ENCODE measurements at regions not wholly inside any gene's neighbourhood (a gene's known extent, or its start where the extent isn't known, plus 50 kb on each side); places are given as distances from the start of the nearest gene placed in this dataset.
"Not testable (repeated sequence)": the region's sequence is repeated elsewhere in the genome, so short reads cannot be mapped to it uniquely, and the experiment has no call there.

DNA sequence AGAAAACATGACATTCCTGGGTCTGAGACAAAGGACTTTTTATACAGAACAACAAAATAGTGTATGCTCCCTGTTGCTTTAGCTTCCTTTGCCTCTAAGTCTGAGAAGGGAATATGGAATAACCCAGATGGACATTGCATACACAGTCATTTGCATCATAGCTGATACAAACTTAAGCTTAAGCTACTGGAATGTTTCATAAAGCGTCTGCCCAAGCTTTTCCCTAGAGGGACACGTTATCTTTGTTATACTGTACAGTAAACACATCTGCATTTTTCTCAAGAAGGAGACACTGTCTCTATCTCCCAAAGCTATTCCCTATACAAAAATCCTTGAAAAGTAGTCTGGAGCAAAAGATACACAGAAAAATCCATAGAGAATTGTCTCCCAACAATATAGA lies 775.0 kb downstream of the DIPK2A start:
- intact Hi-C loops (cut with DNase I): no loop called here
- no peak for ATAC-seq

DNA sequence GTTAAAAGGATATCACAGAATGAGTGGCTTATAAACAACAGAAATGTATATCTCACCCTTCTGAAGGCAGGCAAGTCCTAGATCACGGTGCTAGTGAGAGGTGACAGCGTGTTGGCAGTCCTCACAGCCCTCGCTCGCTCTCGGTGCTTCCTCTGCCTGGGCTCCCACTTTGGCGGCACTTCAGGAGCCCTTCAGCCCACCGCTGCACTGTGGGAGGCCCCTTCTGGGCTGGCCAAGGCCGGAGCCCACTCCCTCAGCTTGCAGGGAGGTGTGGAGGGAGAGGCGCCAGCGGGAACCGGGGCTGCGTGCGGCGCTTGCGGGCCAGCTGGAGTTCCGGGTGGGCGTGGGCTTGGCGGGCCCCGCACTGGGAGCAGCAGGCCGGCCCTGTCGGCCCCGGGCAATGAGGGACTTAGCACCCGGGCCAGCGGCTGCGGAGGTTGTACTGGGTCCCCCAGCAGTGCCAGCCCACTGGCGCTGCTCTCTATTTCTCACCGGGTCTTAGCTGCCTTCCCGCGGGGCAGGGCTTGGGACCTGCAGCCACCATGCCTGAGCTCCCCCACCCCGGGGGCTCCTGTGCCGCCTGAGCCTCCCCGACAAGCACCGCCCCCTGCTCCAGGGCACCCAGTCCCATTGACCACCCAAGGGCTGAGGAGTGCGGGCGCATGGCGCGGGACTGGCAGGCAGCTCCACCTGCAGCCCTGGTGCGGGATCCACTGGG lies 778.1 kb downstream of the DIPK2A start:
- intact Hi-C loops (cut with DNase I); ATAC-seq: not testable (repeated sequence)

More for the DNA sequence above, 775.0 kb downstream of the DIPK2A start:
- no peak for DNase-seq

GRCh38 chr3:144754076-144754783 lies 782.6 kb downstream of the DIPK2A start:
- ATAC-seq: no peak
- intact Hi-C loops (cut with DNase I): no loop called here

More for the DNA sequence above, 778.1 kb downstream of the DIPK2A start:
- DNase-seq: not testable (repeated sequence)

GRCh38 chr3:144756704-144757440 lies 785.2 kb downstream of the DIPK2A start:
- ATAC-seq: no peak
- no peak for DNase-seq
- intact Hi-C loops (cut with DNase I): no loop called here

More at GRCh38 chr3:144754076-144754783, 782.6 kb downstream of the DIPK2A start:
- DNase-seq: no peak

- intact Hi-C loops (cut with DNase I): no loop called here
- ATAC-seq: no peak
These were observed 789.2 kb downstream of the DIPK2A start for GRCh38 chr3:144760831-144761230.

DNA sequence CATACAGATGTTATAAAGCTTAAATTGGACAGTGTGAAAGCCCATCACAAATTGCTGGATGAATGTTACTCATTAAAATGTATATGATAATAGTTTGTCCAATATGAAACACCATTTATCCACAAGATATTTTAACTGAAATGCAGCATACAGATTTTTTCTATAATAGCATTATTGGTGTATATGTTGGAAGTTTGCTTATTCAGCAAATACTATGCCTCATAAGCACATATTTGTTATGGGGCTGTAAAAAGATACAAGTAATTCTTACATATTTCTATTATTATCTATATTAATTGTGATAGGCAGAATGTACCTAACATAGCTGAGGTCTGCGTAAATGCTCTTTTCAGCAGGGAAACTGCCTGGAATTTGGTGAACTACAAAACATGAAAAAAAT lies 790.5 kb downstream of the DIPK2A start:
- intact Hi-C loops (cut with DNase I): no loop called here
- ATAC-seq (no peak), DNase-seq (no peak)

More at GRCh38 chr3:144760831-144761230, 789.2 kb downstream of the DIPK2A start:
- DNase-seq: no peak

GRCh38 chr3:144763878-144764454 lies 792.3 kb downstream of the DIPK2A start:
- ATAC-seq (no peak), DNase-seq (no peak)
- intact Hi-C loops (cut with DNase I): no loop called here

DNA sequence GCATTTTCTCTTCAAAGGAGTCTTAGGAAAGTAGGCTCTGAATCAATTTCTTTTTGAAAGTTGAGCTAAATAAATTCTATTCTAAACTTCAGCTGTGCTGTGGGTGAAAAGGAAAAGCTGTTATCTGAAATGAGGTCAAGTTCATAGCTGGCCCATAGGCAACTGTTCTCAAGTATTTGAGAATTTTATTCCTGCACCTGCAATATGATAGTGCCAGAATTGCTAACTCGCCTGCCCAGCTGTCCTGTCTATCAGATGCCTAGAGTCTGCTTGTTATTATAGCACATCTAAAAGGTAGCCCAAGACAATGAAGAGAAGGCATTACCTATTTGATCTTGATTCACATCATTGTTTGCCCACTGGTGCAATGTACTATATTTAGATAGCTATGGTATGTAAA lies 798.7 kb downstream of the DIPK2A start:
- intact Hi-C loops (cut with DNase I): no loop called here
- DNase-seq (no peak), ATAC-seq (no peak)

DNA sequence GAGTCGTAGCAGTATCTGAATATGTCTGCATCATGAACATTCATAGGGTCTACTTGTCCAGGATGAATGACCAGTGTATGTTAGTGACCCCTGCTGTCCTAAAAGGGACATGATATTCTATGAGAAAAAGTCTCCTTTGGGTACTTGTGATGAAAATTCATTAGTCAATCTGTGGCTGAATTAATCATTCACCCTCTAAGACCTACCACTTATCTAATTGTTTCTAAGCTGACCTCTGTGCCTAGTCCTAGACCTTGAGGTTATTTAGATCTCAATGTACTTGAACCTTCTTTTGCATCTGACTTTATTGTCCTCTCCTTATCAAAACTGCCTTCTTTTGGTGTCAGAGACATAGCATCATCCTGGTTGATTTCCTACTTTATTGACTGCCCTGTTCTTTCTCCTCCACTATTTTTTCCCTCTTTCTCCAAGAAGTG lies 799.3 kb downstream of the DIPK2A start:
- intact Hi-C loops (cut with DNase I): no loop called here
- ATAC-seq: peak; percentile 67 to 77
- no peak for DNase-seq

DNA sequence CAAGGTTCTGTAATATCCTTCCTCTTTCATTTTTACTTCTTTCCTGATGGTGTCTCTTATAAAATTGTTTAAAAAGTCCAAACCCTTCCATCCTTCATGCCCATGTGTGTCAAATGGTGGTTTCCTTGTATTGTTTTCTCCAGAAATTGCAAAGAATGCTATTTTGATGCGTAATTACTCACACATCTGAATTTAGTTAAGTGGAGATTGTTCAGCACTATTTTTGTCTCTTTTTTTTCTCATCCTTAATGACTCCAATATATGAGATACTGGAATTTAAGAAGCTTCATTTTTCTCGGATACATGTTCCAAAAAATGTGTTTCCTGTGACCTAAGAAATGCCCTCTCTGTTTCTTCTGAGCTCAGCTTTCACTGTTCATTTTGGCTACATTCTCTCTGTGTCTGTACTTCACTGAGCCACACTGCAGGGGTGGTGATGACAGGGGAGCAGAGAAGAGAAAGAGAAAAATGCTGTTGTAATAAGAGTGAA lies 799.8 kb downstream of the DIPK2A start:
- intact Hi-C loops (cut with DNase I): no loop called here
- ATAC-seq: peak; percentile 49 to 63
- no peak for DNase-seq

DNA sequence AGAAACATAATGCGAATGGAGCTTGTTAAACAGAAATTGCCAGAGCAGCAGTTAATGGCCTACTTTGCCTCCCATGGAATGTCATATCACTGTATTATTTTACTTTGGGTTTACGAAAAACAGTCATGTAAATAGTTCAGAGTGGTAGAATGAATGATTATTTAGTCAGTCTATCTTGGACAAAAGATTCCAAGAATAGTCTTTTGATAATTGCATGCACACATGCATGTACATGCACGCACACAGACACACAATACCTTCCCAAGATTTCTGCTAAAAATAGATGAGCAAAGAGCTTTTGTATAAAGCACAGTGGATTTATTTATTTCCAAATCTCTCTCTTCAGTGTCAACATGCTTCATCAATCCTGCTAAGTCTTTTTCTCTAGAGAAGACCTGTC lies 800.7 kb downstream of the DIPK2A start:
- DNase-seq: no peak
- ATAC-seq: no peak
- intact Hi-C loops (cut with DNase I): no loop called here

- intact Hi-C loops (cut with DNase I): no loop called here
- ATAC-seq: no peak
- no peak for DNase-seq
These were observed 801.7 kb downstream of the DIPK2A start for GRCh38 chr3:144773350-144773749.

GRCh38 chr3:144774897-144775296 lies 803.3 kb downstream of the DIPK2A start:
- ATAC-seq: no peak
- intact Hi-C loops (cut with DNase I): no loop called here

GRCh38 chr3:144775551-144775950 lies 803.9 kb downstream of the DIPK2A start:
- DNase-seq (no peak), ATAC-seq (no peak)
- intact Hi-C loops (cut with DNase I): no loop called here

More at GRCh38 chr3:144774897-144775296, 803.3 kb downstream of the DIPK2A start:
- DNase-seq: no peak

GRCh38 chr3:144777906-144778305 lies 806.3 kb downstream of the DIPK2A start:
- DNase-seq: no peak
- intact Hi-C loops (cut with DNase I): no loop called here
- ATAC-seq: no peak

GRCh38 chr3:144791034-144791433 lies 819.4 kb downstream of the DIPK2A start:
- ATAC-seq: no peak
- intact Hi-C loops (cut with DNase I): no loop called here
- DNase-seq: no peak

DNA sequence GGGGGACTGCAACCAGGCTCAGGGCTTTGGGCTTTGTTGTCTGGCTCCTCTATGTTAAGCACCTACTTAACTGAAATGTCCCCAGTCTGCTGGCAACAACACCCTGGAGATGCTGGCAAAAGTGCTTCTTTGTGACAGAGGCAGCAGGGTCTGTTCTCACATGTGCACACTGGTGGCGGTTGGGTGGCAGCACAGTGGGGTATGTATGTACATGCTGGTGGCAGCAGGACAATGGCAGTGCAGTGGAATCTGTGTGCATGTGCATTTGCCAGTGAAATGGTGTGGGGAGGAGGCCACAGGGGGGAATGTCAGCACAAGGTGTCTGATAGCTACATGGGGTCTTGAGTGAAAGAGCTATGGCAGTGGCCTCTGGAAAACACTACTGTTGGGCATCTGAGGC lies 830.3 kb downstream of the DIPK2A start:
- intact Hi-C loops (cut with DNase I): no loop called here
- ATAC-seq (no peak), DNase-seq (no peak)

- ATAC-seq (no peak), DNase-seq (no peak)
- intact Hi-C loops (cut with DNase I): no loop called here
These were observed 837.8 kb downstream of the DIPK2A start for GRCh38 chr3:144809380-144809779.

DNA sequence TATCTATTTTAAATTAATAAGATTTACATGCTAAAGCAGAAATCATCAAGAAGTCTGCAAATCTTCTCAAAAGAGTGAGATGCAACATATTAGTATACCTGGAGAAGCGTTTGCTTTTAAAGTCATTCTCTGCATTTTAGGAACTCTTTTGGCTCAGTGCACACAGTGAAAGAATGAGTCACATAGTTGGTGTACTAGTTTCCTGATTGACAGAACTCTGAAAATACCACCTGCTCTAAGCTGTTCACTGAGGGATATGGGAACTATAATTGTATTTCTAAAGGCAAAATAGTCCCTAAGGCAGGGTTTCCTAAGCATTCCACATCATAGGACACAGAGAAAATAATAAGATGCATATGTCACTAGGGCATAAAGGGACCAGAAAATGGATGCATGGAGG lies 838.5 kb downstream of the DIPK2A start:
- intact Hi-C loops (cut with DNase I): no loop called here
- ATAC-seq (no peak), DNase-seq (no peak)

Data from left cardiac atrium (tissue), 4 donors.